SK-N-SH (cell line): ENCODE measurements at regions not wholly inside any gene's neighbourhood (a gene's known extent, or its start where the extent isn't known, plus 50 kb on each side); places are given as distances from the start of the nearest gene placed in this dataset.

Source experiments
- CTCF ChIA-PET: fragments of 300-600, 350-600 bp; formaldehyde crosslinking; extraction: SDS; loops from one replicate; lab custom pipeline; 2021; lab: Yijun Ruan, JAX
- POLR2A ChIA-PET: fragments of 350-600 bp; sonication (Branson Sonifier 250); formaldehyde crosslinking; extraction: SDS; loops from one replicate; lab custom pipeline; 2020; ENCODE audit warnings: antibody characterized with exemption, inconsistent platforms; lab: Yijun Ruan, JAX
- DNase-seq: peaks from one replicate; pipeline ENCODE4 v3.0.0; 2012
- H2AFZ ChIP-seq: fragments of 200-600 bp; sonication (generic); 2 replicates; pipeline ENCODE4 v1.8.1; 2016; ENCODE audit warnings: antibody characterized with exemption, mild to moderate bottlenecking, low read depth
- H3F3A ChIP-seq: fragments of 200-600 bp; sonication (generic); replicated peaks from 2 replicates; pipeline ENCODE3; 2016; ENCODE audit warnings: antibody characterized with exemption, mild to moderate bottlenecking; ENCODE audit not compliant: insufficient read depth
- H3K27ac ChIP-seq, 2 experiments: fragments of 200-500 bp in 1 of 2; fragments of 200-600 bp in 1 of 2; sonication (Bioruptor generic) in 1 of 2; sonication (generic), shearing (Covaris generic) in 1 of 2; 2 replicates each; pipeline versions ENCODE4 v1.5.1 to v1.6.1; 2014 to 2016; ENCODE audit warnings: low read depth in 2 of 2, inconsistent platforms in 1 of 2, low read length in 1 of 2, mild to moderate bottlenecking in 1 of 2, mixed read lengths in 1 of 2
- H3K27me3 ChIP-seq: fragments of 200-600 bp; sonication (generic), shearing (Covaris generic); 2 replicates; pipeline ENCODE4 v1.6.1; 2016; ENCODE audit warnings: mixed run types; ENCODE audit not compliant: insufficient read depth
- H3K36me3 ChIP-seq, 2 experiments: fragments of 200-500 bp in 1 of 2; fragments of 200-600 bp in 1 of 2; sonication (Bioruptor generic) in 1 of 2; sonication (generic) in 1 of 2; replicated peaks in 1 of 2; 2 replicates each; pipeline versions ENCODE3 to v1.5.1; 2014 to 2016; ENCODE audit warnings: low read length in 1 of 2, mild to moderate bottlenecking in 1 of 2; ENCODE audit not compliant: insufficient read depth in 2 of 2, control insufficient read depth in 1 of 2
- H3K4me1 ChIP-seq, 2 experiments: fragments of 200-500 bp in 1 of 2; fragments of 200-600 bp in 1 of 2; sonication (Bioruptor generic) in 1 of 2; sonication (generic), shearing (Covaris generic) in 1 of 2; 2 replicates each; pipeline versions ENCODE4 v1.5.1 to v1.6.1; 2014 to 2016; ENCODE audit warnings: low read depth in 1 of 2, low read length in 1 of 2, mixed run types in 1 of 2; ENCODE audit not compliant: insufficient read depth in 2 of 2, control insufficient read depth in 1 of 2
- H3K4me2 ChIP-seq: fragments of 200-600 bp; sonication (generic), shearing (Covaris generic); 2 replicates; pipeline ENCODE4 v1.6.1; 2017; ENCODE audit warnings: mixed run types
- H3K4me3 ChIP-seq, 2 experiments: fragments of 200-500 bp in 1 of 2; fragments of 200-600 bp in 1 of 2; sonication (Bioruptor generic) in 1 of 2; sonication (generic), shearing (Covaris generic) in 1 of 2; 2 replicates each; pipeline versions ENCODE4 v1.5.1 to v1.8.1; 2014 to 2016; ENCODE audit warnings: low read depth in 2 of 2, inconsistent platforms in 1 of 2, low read length in 1 of 2, mild to moderate bottlenecking in 1 of 2, mixed read lengths in 1 of 2, moderate library complexity in 1 of 2
- H3K79me2 ChIP-seq: fragments of 200-600 bp; sonication (generic); 2 replicates; pipeline ENCODE4 v1.8.1; 2017; ENCODE audit warnings: mild to moderate bottlenecking; ENCODE audit not compliant: insufficient read depth
- H3K9ac ChIP-seq: fragments of 200-600 bp; sonication (generic); 2 replicates; pipeline ENCODE4 v1.6.1; 2017; ENCODE audit warnings: mixed run types
- H3K9me2 ChIP-seq: fragments of 200-600 bp; sonication (generic); 2 replicates; pipeline ENCODE4 v1.6.1; 2017; ENCODE audit warnings: mixed run types
- H3K9me3 ChIP-seq: fragments of 200-600 bp; sonication (generic); 2 replicates; pipeline ENCODE4 v1.6.1; 2017; ENCODE audit warnings: mixed run types, mild to moderate bottlenecking, moderate library complexity
- H4K20me1 ChIP-seq: fragments of 200-600 bp; sonication (generic); 2 replicates; pipeline ENCODE4 v1.6.1; 2017; ENCODE audit warnings: mild to moderate bottlenecking, mixed run types; ENCODE audit not compliant: insufficient read depth
- CHD2 ChIP-seq: fragments of 150-350 bp; IDR thresholded peaks from 2 replicates; pipeline ENCODE4 v1.6.1; 2018; ENCODE audit warnings: low read length; ENCODE audit not compliant: partially characterized antibody
- CTCF ChIP-seq: fragments of 200-600 bp; sonication (generic); IDR thresholded peaks from 2 replicates; pipeline ENCODE4 v1.6.1; 2017; ENCODE audit warnings: antibody characterized with exemption, mild to moderate bottlenecking, moderate library complexity
- EP300 ChIP-seq, 2 experiments: IDR thresholded peaks; 2 replicates each; pipeline versions ENCODE4 v1.4.0 to v1.6.1; 2012; ENCODE audit warnings: borderline replicate concordance in 1 of 2, low read depth in 1 of 2, low read length in 1 of 2
- EZH2phosphoT487 ChIP-seq: fragments of 200-600 bp; sonication (generic); IDR thresholded peaks from 2 replicates; pipeline ENCODE4 v1.6.1; 2017; ENCODE audit warnings: low read depth, mixed run types, mild to moderate bottlenecking, antibody characterized with exemption, moderate library complexity, borderline replicate concordance
- FOSL2 ChIP-seq: IDR thresholded peaks from 2 replicates; pipeline ENCODE4 v1.4.0; 2012; ENCODE audit warnings: low read depth, mild to moderate bottlenecking, moderate library complexity, borderline replicate concordance
- FOXM1 ChIP-seq: IDR thresholded peaks from 2 replicates; pipeline ENCODE4 v1.4.0; 2012; ENCODE audit warnings: low read depth, mild to moderate bottlenecking
- GABPA ChIP-seq: IDR thresholded peaks from 2 replicates; pipeline ENCODE4 v1.4.0; 2012; ENCODE audit warnings: low read depth, mild to moderate bottlenecking
- GATA2 ChIP-seq: sonication (generic); formaldehyde crosslinking; IDR thresholded peaks from 2 replicates; pipeline ENCODE4 v1.5.0; 2020; ENCODE audit warnings: mild to moderate bottlenecking, missing genetic modification reagents
- JUND ChIP-seq: IDR thresholded peaks from 2 replicates; pipeline ENCODE4 v1.4.0; 2012
- MAX ChIP-seq: IDR thresholded peaks from 2 replicates; pipeline ENCODE4 v1.4.0; 2012; ENCODE audit warnings: low read depth
- MEF2A ChIP-seq: IDR thresholded peaks from 2 replicates; pipeline ENCODE4 v1.4.0; 2012; ENCODE audit warnings: low read depth, borderline replicate concordance
- MXI1 ChIP-seq: IDR thresholded peaks from 2 replicates; pipeline ENCODE4 v1.6.1; 2012; ENCODE audit warnings: mild to moderate bottlenecking, low read depth, low read length, improper control_type of control experiment
- PBX3 ChIP-seq: IDR thresholded peaks from 2 replicates; pipeline ENCODE4; 2012
- POLR2AphosphoS5 ChIP-seq: IDR thresholded peaks from 2 replicates; pipeline ENCODE4 v1.6.1; 2012; ENCODE audit warnings: low read depth, low read length
- REST ChIP-seq: IDR thresholded peaks from 2 replicates; pipeline ENCODE4 v1.6.1; 2012; ENCODE audit warnings: mild to moderate bottlenecking, low read depth, low read length, moderate library complexity
- RFX5 ChIP-seq: IDR thresholded peaks from 2 replicates; pipeline ENCODE4 v1.6.1; 2012; ENCODE audit warnings: mild to moderate bottlenecking, improper control_type of control experiment, low read length
- RXRA ChIP-seq: IDR thresholded peaks from 2 replicates; pipeline ENCODE4 v1.4.0; 2012; ENCODE audit warnings: low read depth, mild to moderate bottlenecking, borderline replicate concordance
- TAF1 ChIP-seq: IDR thresholded peaks from 2 replicates; pipeline ENCODE4 v1.6.1; 2012; ENCODE audit warnings: low read depth, mild to moderate bottlenecking, low read length, moderate library complexity, borderline replicate concordance
- TEAD4 ChIP-seq: IDR thresholded peaks from 2 replicates; pipeline ENCODE4 v1.4.0; 2012; ENCODE audit warnings: mild to moderate bottlenecking, borderline replicate concordance; ENCODE audit not compliant: insufficient read depth
- ZBTB33 ChIP-seq: IDR thresholded peaks from 2 replicates; pipeline ENCODE4 v1.4.0; 2012; ENCODE audit warnings: low read depth, borderline replicate concordance
- WGBS: methylation state at CpG from one replicate; pipeline ENCODE4 v1.1.6; 2017; ENCODE audit warnings: low lambda C conversion rate; 5-methylcytosine and 5-hydroxymethylcytosine counted together

- Histone ChIP-seq H3K79me2 (no peaks in the 10 kb centered on the region), H4K20me1 (no peaks in the 10 kb centered on the region)
- TF ChIP-seq EZH2phosphoT487 = no peak
- TF ChIP-seq MXI1 = no peak
- no peak for TF ChIP-seq REST
- no peak for TF ChIP-seq TEAD4
- no peak for TF ChIP-seq PBX3
- no peak for TF ChIP-seq MAX
- TF ChIP-seq FOXM1 = no peak
- TF ChIP-seq ZBTB33 = no peak
- no peak for TF ChIP-seq RXRA
- TF ChIP-seq EP300 (IDR thresholded peaks at IDR 0.05; ENCODE audit: borderline replicate concordance in 1 of 2, low read depth in 1 of 2, low read length in 1 of 2) = no peak
- TF ChIP-seq GABPA = no peak
- no peak for TF ChIP-seq CHD2
- no peak for TF ChIP-seq GATA2 (CRISPR knock-in tag)
- no peak for TF ChIP-seq FOSL2
- TF ChIP-seq RFX5 = no peak
- no peak for TF ChIP-seq CTCF
- no peak for TF ChIP-seq JUND
- TF ChIP-seq MEF2A = no peak
- no peak for TF ChIP-seq TAF1
- no peak for TF ChIP-seq POLR2AphosphoS5
- TF ChIP-seq, all 33 proteins: peak for 0
- no peaks in the 10 kb centered on the region for H3F3A ChIP-seq
- H3K27me3 ChIP-seq = no peaks in the 10 kb centered on the region
- H3K27ac ChIP-seq = no peak overlapping the region
- H3K4me1 ChIP-seq = no peaks in the 10 kb centered on the region
- H3K9ac ChIP-seq = no peak overlapping the region
- no peak overlapping the region for H3K4me3 ChIP-seq
- no peak overlapping the region for H3K4me2 ChIP-seq
- WGBS = 0% methylated on average over 2 of the region's 2 CpGs
- H3K9me3 ChIP-seq = no peaks in the 10 kb centered on the region
- ChIA-PET CTCF (no interaction called here), POLR2A (no interaction called here)
- H2AFZ ChIP-seq = no peak overlapping the region
- no peaks in the 10 kb centered on the region for H3K36me3 ChIP-seq
- no peak for DNase-seq
- H3K9me2 ChIP-seq = no peaks in the 10 kb centered on the region
Measured at GRCh38 chrX:146064156-146064555, 246.5 kb downstream of the SLITRK2 start.
